ENCODE measurements at regions not wholly inside any gene's neighbourhood (a gene's known extent, or its start where the extent isn't known, plus 50 kb on each side); places are given as distances from the start of the nearest gene placed in this dataset.

- DNase-seq (no peak), ATAC-seq (ENCODE audit: poor library complexity) (no peak)
- CTCF ChIA-PET = no interaction called here
- intact Hi-C loops (cut with DNase I, micrococcal nuclease) = no loop called here
- Mint-ChIP-seq H3K4me1 (ENCODE audit: low read depth) (no peaks in the 10 kb centered on the region), H3K4me3 (no peak overlapping the region), H3K9me3 (no peaks in the 10 kb centered on the region), H3K27ac (no peak overlapping the region), H3K27me3 (peaks cover 14% of the 10 kb centered on the region), H3K36me3 (ENCODE audit: low read depth) (no peaks in the 10 kb centered on the region)
- no peak overlapping the region for H3K4me3 ChIP-seq (ENCODE audit: low read length)
- H3K36me3 ChIP-seq (ENCODE audit: insufficient read depth, low read length) = no peaks in the 10 kb centered on the region
- POLR2A ChIA-PET = no interaction called here
- H3K27ac ChIP-seq (ENCODE audit: low read depth in 1 of 2, low read length in 2 of 2) = no peak overlapping the region
- H3K4me1 ChIP-seq (ENCODE audit: insufficient read depth, low read length) = no peaks in the 10 kb centered on the region
- H3K27me3 ChIP-seq (ENCODE audit: control insufficient read depth in 1 of 2, insufficient read depth in 2 of 2, low read length in 2 of 2) = peaks cover 0 to 5% of the 10 kb centered on the region in 2 experiments
- TF ChIP-seq CTCF (IDR thresholded peaks at IDR 0.05) = no peak
- H3K9me3 ChIP-seq (ENCODE audit: control insufficient read depth in 1 of 2, insufficient read depth in 1 of 2, low read length in 2 of 2) = no peaks in the 10 kb centered on the region
Measured at GRCh38 chr11:119511614-119512306, 88.8 kb upstream of the THY1 start.

GRCh38 chr11:119509969-119510401 lies 87.0 kb upstream of the THY1 start:
- Histone ChIP-seq H3K4me3 (ENCODE audit: low read length) (no peak overlapping the region), H3K9me3 (ENCODE audit: control insufficient read depth in 1 of 2, insufficient read depth in 1 of 2, low read length in 2 of 2) (no peaks in the 10 kb centered on the region), H3K27me3 (ENCODE audit: control insufficient read depth in 1 of 2, insufficient read depth in 2 of 2, low read length in 2 of 2) (peaks cover 0 to 2% of the 10 kb centered on the region in 2 experiments), H3K27ac (ENCODE audit: low read depth in 1 of 2, low read length in 2 of 2) (no peak overlapping the region), H3K4me1 (ENCODE audit: insufficient read depth, low read length) (no peaks in the 10 kb centered on the region), H3K36me3 (ENCODE audit: insufficient read depth, low read length) (no peaks in the 10 kb centered on the region)
- H3K27me3 Mint-ChIP-seq = peaks cover 28% of the 10 kb centered on the region
- H3K27ac Mint-ChIP-seq = no peak overlapping the region
- no peaks in the 10 kb centered on the region for H3K9me3 Mint-ChIP-seq
- H3K4me3 Mint-ChIP-seq = no peak overlapping the region
- ATAC-seq (ENCODE audit: poor library complexity) (peak; percentile 14), DNase-seq (peak in 3 of 14 experiments; percentile 20 to 79 (median 69))
- ChIA-PET CTCF (no interaction called here), POLR2A (no interaction called here)
- H3K4me1 Mint-ChIP-seq (ENCODE audit: low read depth) = no peaks in the 10 kb centered on the region
- H3K36me3 Mint-ChIP-seq (ENCODE audit: low read depth) = no peaks in the 10 kb centered on the region
- TF ChIP-seq CTCF (IDR thresholded peaks at IDR 0.05) = no peak
- intact Hi-C loops (cut with DNase I, micrococcal nuclease) = no loop called here

- TF ChIP-seq CTCF (IDR thresholded peaks at IDR 0.05) = no peak
- Histone ChIP-seq H3K27me3 (ENCODE audit: control insufficient read depth in 1 of 2, insufficient read depth in 2 of 2, low read length in 2 of 2) (peaks cover 0 to 2% of the 10 kb centered on the region in 2 experiments), H3K27ac (ENCODE audit: low read depth in 1 of 2, low read length in 2 of 2) (no peak overlapping the region), H3K4me1 (ENCODE audit: insufficient read depth, low read length) (no peaks in the 10 kb centered on the region), H3K9me3 (ENCODE audit: control insufficient read depth in 1 of 2, insufficient read depth in 1 of 2, low read length in 2 of 2) (no peaks in the 10 kb centered on the region), H3K36me3 (ENCODE audit: insufficient read depth, low read length) (no peaks in the 10 kb centered on the region), H3K4me3 (ENCODE audit: low read length) (no peak overlapping the region)
- H3K27ac Mint-ChIP-seq = no peak overlapping the region
- no peak overlapping the region for H3K4me3 Mint-ChIP-seq
- POLR2A ChIA-PET = no interaction called here
- no peaks in the 10 kb centered on the region for H3K36me3 Mint-ChIP-seq (ENCODE audit: low read depth)
- CTCF ChIA-PET = no interaction called here
- no peaks in the 10 kb centered on the region for H3K4me1 Mint-ChIP-seq (ENCODE audit: low read depth)
- ATAC-seq (ENCODE audit: poor library complexity) (no peak), DNase-seq (peak in 2 of 14 experiments; percentile 39 to 53)
- H3K27me3 Mint-ChIP-seq = peaks cover 28% of the 10 kb centered on the region
- H3K9me3 Mint-ChIP-seq = no peaks in the 10 kb centered on the region
- intact Hi-C loops (cut with DNase I, micrococcal nuclease) = no loop called here
Measured at GRCh38 chr11:119509282-119509841, 86.4 kb upstream of the THY1 start.
